ENCODE measurements at regions not wholly inside any gene's neighbourhood (a gene's known extent, or its start where the extent isn't known, plus 50 kb on each side); places are given as distances from the start of the nearest gene placed in this dataset.

- no peak for DNase-seq
- Mint-ChIP-seq H3K27ac (ENCODE audit: unreplicated experiment) (no peak overlapping the region), H3K27me3 (ENCODE audit: unreplicated experiment) (no peaks in the 10 kb centered on the region), H3K36me3 (ENCODE audit: unreplicated experiment) (peaks cover 5% of the 10 kb centered on the region), H3K9me3 (ENCODE audit: unreplicated experiment) (no peaks in the 10 kb centered on the region), H3K4me1 (ENCODE audit: low read depth, unreplicated experiment) (peaks cover 8% of the 10 kb centered on the region), H3K4me3 (ENCODE audit: unreplicated experiment) (no peak overlapping the region)
- no peak for TF ChIP-seq CTCF (IDR thresholded peaks at IDR 0.05; ENCODE audit: partially characterized antibody, unreplicated experiment)
Measured at GRCh38 chr6:21420926-21421325, 172.6 kb upstream of the SOX4 start.

GRCh38 chr6:21423106-21423854, 170.3 kb upstream of the SOX4 start:
- Mint-ChIP-seq H3K4me3 (ENCODE audit: unreplicated experiment) (no peak overlapping the region), H3K9me3 (ENCODE audit: unreplicated experiment) (no peaks in the 10 kb centered on the region), H3K4me1 (ENCODE audit: low read depth, unreplicated experiment) (peaks cover 8% of the 10 kb centered on the region), H3K27ac (ENCODE audit: unreplicated experiment) (no peak overlapping the region), H3K36me3 (ENCODE audit: unreplicated experiment) (peaks cover 13% of the 10 kb centered on the region), H3K27me3 (ENCODE audit: unreplicated experiment) (no peaks in the 10 kb centered on the region)
- no peak for DNase-seq
- TF ChIP-seq CTCF (IDR thresholded peaks at IDR 0.05; ENCODE audit: partially characterized antibody, unreplicated experiment): no peak

GRCh38 chr6:21426841-21427490, 166.6 kb upstream of the SOX4 start:
- DNase-seq: no peak
- Mint-ChIP-seq H3K9me3 (ENCODE audit: unreplicated experiment) (no peaks in the 10 kb centered on the region), H3K4me1 (ENCODE audit: low read depth, unreplicated experiment) (peaks cover 2% of the 10 kb centered on the region), H3K36me3 (ENCODE audit: unreplicated experiment) (peaks cover 13% of the 10 kb centered on the region), H3K4me3 (ENCODE audit: unreplicated experiment) (no peak overlapping the region), H3K27me3 (ENCODE audit: unreplicated experiment) (peaks cover 3% of the 10 kb centered on the region), H3K27ac (ENCODE audit: unreplicated experiment) (no peak overlapping the region)
- TF ChIP-seq CTCF (IDR thresholded peaks at IDR 0.05; ENCODE audit: partially characterized antibody, unreplicated experiment): no peak

- no peak for DNase-seq
- H3K36me3 Mint-ChIP-seq (ENCODE audit: unreplicated experiment): peaks cover 8% of the 10 kb centered on the region
- H3K4me3 Mint-ChIP-seq (ENCODE audit: unreplicated experiment): no peak overlapping the region
- no peak overlapping the region for H3K27ac Mint-ChIP-seq (ENCODE audit: unreplicated experiment)
- TF ChIP-seq CTCF (IDR thresholded peaks at IDR 0.05; ENCODE audit: partially characterized antibody, unreplicated experiment): no peak
- no peaks in the 10 kb centered on the region for H3K9me3 Mint-ChIP-seq (ENCODE audit: unreplicated experiment)
- H3K27me3 Mint-ChIP-seq (ENCODE audit: unreplicated experiment): peaks cover 3% of the 10 kb centered on the region
- peaks cover 3% of the 10 kb centered on the region for H3K4me1 Mint-ChIP-seq (ENCODE audit: low read depth, unreplicated experiment)
Measured at GRCh38 chr6:21429291-21429690, 164.3 kb upstream of the SOX4 start.

GRCh38 chr6:21431526-21431925, 162.0 kb upstream of the SOX4 start:
- Mint-ChIP-seq H3K27ac (ENCODE audit: unreplicated experiment) (no peak overlapping the region), H3K27me3 (ENCODE audit: unreplicated experiment) (peaks cover 3% of the 10 kb centered on the region), H3K4me3 (ENCODE audit: unreplicated experiment) (no peak overlapping the region), H3K36me3 (ENCODE audit: unreplicated experiment) (peaks cover 3% of the 10 kb centered on the region), H3K4me1 (ENCODE audit: low read depth, unreplicated experiment) (peaks cover 3% of the 10 kb centered on the region), H3K9me3 (ENCODE audit: unreplicated experiment) (no peaks in the 10 kb centered on the region)
- TF ChIP-seq CTCF (IDR thresholded peaks at IDR 0.05; ENCODE audit: partially characterized antibody, unreplicated experiment): no peak
- DNase-seq: no peak
